Gastroesophageal sphincter (tissue), 4 donors: ENCODE measurements at regions not wholly inside any gene's neighbourhood (a gene's known extent, or its start where the extent isn't known, plus 50 kb on each side); places are given as distances from the start of the nearest gene placed in this dataset.
"Not testable (repeated sequence)": the region's sequence is repeated elsewhere in the genome, so short reads cannot be mapped to it uniquely, and the experiment has no call there.

ENCODE experiments used
- ATAC-seq: fragments of 150-250 bp; one replicate; pipeline ENCODE4 v1.9.1; 2016; ENCODE audit warnings: mild to moderate bottlenecking, moderate library complexity
- H3K27ac ChIP-seq, 4 donors: fragments of 200-600 bp; sonication (generic) in 3 of 4; 1 replicate in 3 of 4; 2 replicates in 1 of 4; pipeline ENCODE4 v1.5.1; 2016 to 2019
- H3K27me3 ChIP-seq: fragments of 200-600 bp; sonication (generic); one replicate; pipeline ENCODE4 v1.5.1; 2019
- H3K36me3 ChIP-seq, 2 donors: fragments of 200-600 bp; sonication (generic); one replicate each; pipeline ENCODE4 v1.5.1; 2019; ENCODE audit warnings: control low read depth in 1 of 2
- H3K4me1 ChIP-seq, 3 donors: fragments of 200-600 bp; sonication (generic); 1 replicate in 2 of 3; 2 replicates in 1 of 3; pipeline ENCODE4 v1.5.1; 2016 to 2019; ENCODE audit warnings: control low read depth in 2 of 3
- H3K4me3 ChIP-seq, 2 donors: fragments of 200-600 bp; sonication (generic); one replicate each; pipeline ENCODE4 v1.5.1; 2019; ENCODE audit warnings: mild to moderate bottlenecking in 1 of 2, moderate library complexity in 1 of 2
- H3K9me3 ChIP-seq, 3 donors: fragments of 200-600 bp; sonication (generic); one replicate each; pipeline ENCODE4 v1.5.1; 2017 to 2019; ENCODE audit warnings: control low read depth in 2 of 3
- EP300 ChIP-seq: sonication (generic); formaldehyde crosslinking; IDR thresholded peaks from one replicate; pipeline ENCODE4 v1.6.1; 2017; ENCODE audit warnings: antibody characterized with exemption, mild to moderate bottlenecking
- POLR2A ChIP-seq, 2 donors: fragments of 450-650 bp; IDR thresholded peaks; one replicate each; pipeline ENCODE4 v1.6.1; 2017; ENCODE audit warnings: antibody characterized with exemption in 2 of 2, mild to moderate bottlenecking in 2 of 2, moderate library complexity in 1 of 2
- POLR2AphosphoS5 ChIP-seq: sonication (generic); formaldehyde crosslinking; IDR thresholded peaks from one replicate; pipeline ENCODE4 v1.6.1; 2017; ENCODE audit warnings: antibody characterized with exemption
- WGBS, 2 donors: methylation state at CpG; one replicate each; pipeline ENCODE4 v1.1.5; 2018; ENCODE audit warnings: low coverage in 1 of 2; 5-methylcytosine and 5-hydroxymethylcytosine counted together
- TF ChIP-seq, protein P1 (sequence below), 4 experiments: fragments of 200-600 bp in 2 of 4; fragments of 450-650 bp in 2 of 4; sonication (generic) in 1 of 4; IDR thresholded peaks; one replicate each; pipeline ENCODE4 v1.5.1; 2017 to 2019; ENCODE audit warnings: antibody characterized with exemption in 4 of 4, mild to moderate bottlenecking in 2 of 4, moderate library complexity in 2 of 4

DNA sequence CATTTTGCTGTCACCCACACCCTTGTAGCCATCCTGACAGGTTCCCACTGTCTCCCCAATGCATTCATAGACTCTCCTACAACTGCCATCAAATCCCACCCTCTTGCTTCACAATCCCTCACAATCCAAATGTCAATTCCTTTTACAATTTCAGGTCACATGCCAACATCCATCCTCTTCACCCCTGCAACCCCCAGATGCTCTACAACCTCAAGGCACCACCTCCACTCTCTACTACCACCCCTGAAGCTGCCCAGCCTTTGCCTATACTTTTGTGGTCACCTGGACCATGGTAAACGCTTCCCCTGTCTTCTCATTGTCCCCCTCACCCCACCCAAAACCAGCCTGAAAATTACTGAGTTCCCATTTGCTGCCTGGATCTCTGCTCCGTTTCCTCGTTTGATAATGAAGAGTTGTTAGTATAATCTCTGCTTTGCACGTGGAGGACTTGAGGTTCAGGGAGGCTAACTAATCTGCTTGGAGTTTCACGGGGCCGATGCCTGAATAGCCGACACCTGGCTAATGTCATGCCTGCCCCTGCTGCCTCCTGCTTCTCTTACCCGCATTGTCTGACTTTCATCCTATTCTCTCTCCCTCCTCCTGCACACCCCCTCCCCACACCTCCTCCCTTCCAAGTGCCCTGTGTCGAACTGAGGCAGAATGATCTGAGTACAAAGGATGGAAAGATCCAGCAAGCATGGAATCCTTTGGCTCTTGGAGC, 82.4 kb upstream of the TOX2 start:
- no peak for ATAC-seq
- no peak overlapping the region for H3K4me3 ChIP-seq
- H3K4me1 ChIP-seq: no peaks in the 10 kb centered on the region
- H3K27me3 ChIP-seq: no peaks in the 10 kb centered on the region
- no peak overlapping the region for H3K27ac ChIP-seq
- 26 to 32% methylated on average over 7 to 8 of the region's 9 CpGs for WGBS, 2 donors
- H3K36me3 ChIP-seq: no peaks in the 10 kb centered on the region
- H3K9me3 ChIP-seq: peaks cover 0 to 11% (median 0%) of the 10 kb centered on the region in 3 donors
- TF ChIP-seq, protein P1, sequence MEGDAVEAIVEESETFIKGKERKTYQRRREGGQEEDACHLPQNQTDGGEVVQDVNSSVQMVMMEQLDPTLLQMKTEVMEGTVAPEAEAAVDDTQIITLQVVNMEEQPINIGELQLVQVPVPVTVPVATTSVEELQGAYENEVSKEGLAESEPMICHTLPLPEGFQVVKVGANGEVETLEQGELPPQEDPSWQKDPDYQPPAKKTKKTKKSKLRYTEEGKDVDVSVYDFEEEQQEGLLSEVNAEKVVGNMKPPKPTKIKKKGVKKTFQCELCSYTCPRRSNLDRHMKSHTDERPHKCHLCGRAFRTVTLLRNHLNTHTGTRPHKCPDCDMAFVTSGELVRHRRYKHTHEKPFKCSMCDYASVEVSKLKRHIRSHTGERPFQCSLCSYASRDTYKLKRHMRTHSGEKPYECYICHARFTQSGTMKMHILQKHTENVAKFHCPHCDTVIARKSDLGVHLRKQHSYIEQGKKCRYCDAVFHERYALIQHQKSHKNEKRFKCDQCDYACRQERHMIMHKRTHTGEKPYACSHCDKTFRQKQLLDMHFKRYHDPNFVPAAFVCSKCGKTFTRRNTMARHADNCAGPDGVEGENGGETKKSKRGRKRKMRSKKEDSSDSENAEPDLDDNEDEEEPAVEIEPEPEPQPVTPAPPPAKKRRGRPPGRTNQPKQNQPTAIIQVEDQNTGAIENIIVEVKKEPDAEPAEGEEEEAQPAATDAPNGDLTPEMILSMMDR (IDR thresholded peaks at IDR 0.05): no peak
- TF ChIP-seq EP300: no peak
- no peak for TF ChIP-seq POLR2AphosphoS5
- no peak for TF ChIP-seq POLR2A (IDR thresholded peaks at IDR 0.05)

DNA sequence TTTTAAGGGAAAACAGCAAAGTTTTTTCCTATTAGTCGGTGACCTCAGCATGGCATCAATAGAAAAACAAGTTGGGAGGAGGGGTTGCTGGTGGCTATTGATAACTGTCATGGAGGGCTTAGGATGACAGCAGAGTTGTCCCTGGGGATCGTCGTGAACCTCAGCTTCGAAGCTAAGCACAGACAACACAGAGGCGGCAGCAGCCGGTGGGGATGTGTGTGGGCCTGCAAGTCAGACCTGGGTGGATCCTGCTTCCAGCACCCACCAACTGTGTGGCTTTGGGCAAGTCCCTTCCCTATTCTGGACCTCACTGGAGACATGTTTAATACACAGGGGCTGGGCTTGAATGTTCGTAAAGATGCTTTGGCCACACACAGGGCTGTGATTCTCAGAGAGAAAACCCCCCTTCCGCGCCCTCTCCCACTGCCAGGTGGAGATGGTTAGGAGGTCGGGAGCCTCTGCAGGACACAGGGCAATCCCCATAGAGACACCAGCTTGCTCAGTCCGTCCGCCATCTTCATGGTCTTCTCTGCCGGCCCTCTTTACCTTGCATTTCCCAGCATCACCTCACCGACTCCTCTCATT, 83.1 kb upstream of the TOX2 start:
- TF ChIP-seq POLR2A (IDR thresholded peaks at IDR 0.05) (no peak), POLR2AphosphoS5 (no peak)
- Histone ChIP-seq H3K36me3 (no peaks in the 10 kb centered on the region), H3K4me1 (no peaks in the 10 kb centered on the region), H3K27ac (no peak overlapping the region), H3K4me3 (no peak overlapping the region), H3K9me3 (peaks cover 0 to 11% (median 0%) of the 10 kb centered on the region in 3 donors), H3K27me3 (no peaks in the 10 kb centered on the region)
- ATAC-seq: no peak
- WGBS, 2 donors: 69 to 83% methylated on average over 11 to 13 of the region's 14 CpGs

DNA sequence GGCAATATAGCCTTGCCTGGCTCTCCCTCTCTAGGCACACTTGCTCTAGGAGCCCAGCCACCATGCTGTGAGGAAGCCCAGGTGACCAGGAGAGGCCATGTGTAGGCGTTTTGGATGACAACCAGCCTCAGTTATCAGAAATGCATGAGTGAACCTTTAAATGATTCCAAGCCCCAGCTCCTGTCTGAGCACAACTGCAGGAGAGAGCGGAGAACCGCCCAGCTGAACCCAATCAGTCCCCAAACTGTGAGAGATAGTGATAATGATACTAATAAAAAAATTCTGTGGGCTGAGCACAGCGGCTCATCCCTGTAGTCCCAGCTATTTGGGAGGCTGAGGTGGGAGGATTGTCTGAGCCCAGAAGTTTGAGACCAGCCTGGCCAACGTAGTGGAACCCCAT, 83.8 kb upstream of the TOX2 start:
- Histone ChIP-seq H3K27me3 (no peaks in the 10 kb centered on the region), H3K4me3 (no peak overlapping the region), H3K9me3 (peaks cover 0 to 11% (median 0%) of the 10 kb centered on the region in 3 donors), H3K4me1 (no peaks in the 10 kb centered on the region), H3K36me3 (no peaks in the 10 kb centered on the region), H3K27ac (no peak overlapping the region)
- TF ChIP-seq POLR2AphosphoS5: no peak
- TF ChIP-seq POLR2A (IDR thresholded peaks at IDR 0.05): no peak
- TF ChIP-seq, protein P1 (IDR thresholded peaks at IDR 0.05): no peak
- no peak for TF ChIP-seq EP300
- WGBS, 2 donors: 67 to 72% methylated on average over 3 to 5 of the region's 5 CpGs
- no peak for ATAC-seq

DNA sequence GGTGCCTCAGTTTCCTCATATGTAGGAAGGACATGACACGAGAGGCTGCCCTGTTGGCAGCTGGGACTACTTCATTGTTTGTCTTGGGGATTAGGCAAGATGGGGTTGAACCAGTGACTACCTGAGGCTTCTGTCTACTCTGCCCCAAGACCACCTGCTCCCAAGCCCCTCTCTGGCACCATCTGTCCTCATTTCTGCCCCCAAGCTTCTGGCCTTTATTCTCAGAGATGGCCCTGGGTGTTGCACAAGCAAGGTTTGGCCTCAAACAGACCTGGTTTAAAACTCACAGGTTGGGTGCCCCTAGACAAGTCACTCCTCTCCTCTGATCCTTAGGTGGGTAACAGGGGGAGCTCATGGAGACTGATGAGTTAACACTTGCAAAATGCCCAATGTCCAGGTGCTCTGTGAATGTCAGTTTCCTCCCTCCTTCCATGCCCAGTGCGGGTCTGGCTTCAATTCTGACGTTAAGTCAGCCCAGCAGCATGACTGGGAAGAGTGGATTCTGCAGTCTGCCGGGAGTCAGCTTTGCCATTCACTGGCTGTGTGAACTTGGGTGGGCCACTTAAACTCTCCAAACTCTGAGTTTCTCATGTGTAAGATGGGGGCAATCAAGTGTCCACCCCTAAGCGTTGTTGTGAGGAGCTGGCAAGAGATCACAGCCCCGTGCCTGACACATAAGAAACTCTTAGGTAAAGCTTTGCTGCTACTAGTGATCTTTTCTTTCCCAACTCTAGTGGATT, 84.5 kb upstream of the TOX2 start:
- Histone ChIP-seq H3K4me3 (no peak overlapping the region), H3K4me1 (no peaks in the 10 kb centered on the region), H3K27ac (no peak overlapping the region), H3K9me3 (peaks cover 0 to 11% (median 0%) of the 10 kb centered on the region in 3 donors), H3K36me3 (no peaks in the 10 kb centered on the region), H3K27me3 (no peaks in the 10 kb centered on the region)
- WGBS, 2 donors: 70 to 72% methylated on average over 3 to 4 of the region's 6 CpGs
- ATAC-seq: no peak
- TF ChIP-seq POLR2A (IDR thresholded peaks at IDR 0.05) (no peak), POLR2AphosphoS5 (no peak), EP300 (no peak)
- TF ChIP-seq, protein P1 (IDR thresholded peaks at IDR 0.05): no peak

DNA sequence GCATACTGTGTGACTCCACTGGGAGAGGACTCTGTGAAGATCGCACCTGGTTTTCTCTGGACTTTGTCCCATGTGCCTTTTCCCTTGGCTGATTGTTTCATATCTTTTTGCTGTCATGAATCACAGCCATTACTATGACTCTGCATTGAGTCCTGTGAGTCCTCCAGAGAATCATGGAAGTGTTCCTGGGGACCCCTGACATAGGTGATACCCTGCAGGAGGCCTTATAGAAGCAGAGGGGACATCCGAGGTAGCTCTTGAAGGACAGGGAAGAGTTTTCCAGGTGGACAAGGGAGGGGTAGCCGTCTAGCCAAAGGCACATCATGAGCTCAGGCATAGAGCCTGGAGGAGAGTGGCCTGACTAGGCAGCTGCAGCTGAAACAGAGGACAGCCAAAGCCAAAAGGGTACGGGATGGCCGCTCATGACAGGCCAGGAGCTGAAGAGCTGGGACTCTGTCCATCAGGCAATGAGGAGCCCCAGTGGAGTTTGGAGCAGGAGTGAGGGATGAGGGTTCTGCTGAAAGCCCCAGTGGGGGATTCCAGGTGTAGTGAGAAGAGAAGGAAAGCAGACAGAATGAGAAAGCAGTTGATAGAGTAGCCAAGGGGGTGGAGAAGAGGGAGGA, 86.6 kb upstream of the TOX2 start:
- ATAC-seq: no peak
- TF ChIP-seq EP300 (no peak), POLR2A (IDR thresholded peaks at IDR 0.05) (no peak), POLR2AphosphoS5 (no peak)
- TF ChIP-seq, protein P1 (IDR thresholded peaks at IDR 0.05): no peak
- Histone ChIP-seq H3K9me3 (peaks cover 0 to 11% (median 0%) of the 10 kb centered on the region in 3 donors), H3K27ac (no peak overlapping the region), H3K36me3 (no peaks in the 10 kb centered on the region), H3K4me3 (no peak overlapping the region), H3K4me1 (no peaks in the 10 kb centered on the region), H3K27me3 (no peaks in the 10 kb centered on the region)
- 77 to 100% methylated on average over 2 to 3 of the region's 5 CpGs for WGBS, 2 donors

DNA sequence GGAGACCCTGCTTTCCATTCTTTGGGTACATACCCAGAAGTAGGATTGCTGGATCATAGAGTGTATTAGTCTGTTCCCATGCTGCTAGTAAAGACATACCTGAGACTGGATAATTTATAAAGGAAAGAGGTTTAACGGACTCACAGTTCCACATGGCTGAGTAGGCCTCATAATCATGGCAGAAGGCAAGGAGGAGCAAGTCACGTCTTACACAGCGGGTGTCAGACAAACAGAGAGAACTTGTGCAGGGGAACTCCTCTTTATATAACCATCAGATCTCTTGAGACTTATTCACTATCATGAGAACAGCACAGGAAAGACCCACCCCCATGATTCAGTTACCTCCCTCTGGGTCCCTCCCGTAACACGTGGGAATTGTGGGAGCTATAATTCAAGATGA, 87.7 kb upstream of the TOX2 start:
- not testable (repeated sequence) for ATAC-seq, H3K27me3 ChIP-seq, H3K4me1 ChIP-seq, H3K4me3 ChIP-seq, H3K36me3 ChIP-seq, H3K27ac ChIP-seq
- H3K9me3 ChIP-seq: peaks cover 0 to 11% (median 0%) of the 10 kb centered on the region in 3 donors
- 64 to 68% methylated on average over 5 of the region's 5 CpGs for WGBS, 2 donors
